Right lobe of liver (tissue), 4 donors: ENCODE measurements at regions not wholly inside any gene's neighbourhood (a gene's known extent, or its start where the extent isn't known, plus 50 kb on each side); places are given as distances from the start of the nearest gene placed in this dataset.

Experiments
- POLR2A ChIP-seq: fragments of 450-650 bp; IDR thresholded peaks from one replicate; pipeline ENCODE4 v1.6.1; 2017; ENCODE audit warnings: antibody characterized with exemption, mild to moderate bottlenecking
- TF ChIP-seq, protein P1 (sequence below), 4 donors: fragments of 200-600 bp in 3 of 4; fragments of 450-650 bp in 1 of 4; IDR thresholded peaks; one replicate each; pipeline versions ENCODE4 v1.5.1 to v1.8.0; 2016 to 2022; ENCODE audit warnings: antibody characterized with exemption in 4 of 4, mild to moderate bottlenecking in 2 of 4
- donor health status: DM: no; HTN: no; CAD: no.
- donor health status: DM: no; HTN: no; CAD: no.
- donor health status: DM: no; HTN: yes; CAD: no.

DNA sequence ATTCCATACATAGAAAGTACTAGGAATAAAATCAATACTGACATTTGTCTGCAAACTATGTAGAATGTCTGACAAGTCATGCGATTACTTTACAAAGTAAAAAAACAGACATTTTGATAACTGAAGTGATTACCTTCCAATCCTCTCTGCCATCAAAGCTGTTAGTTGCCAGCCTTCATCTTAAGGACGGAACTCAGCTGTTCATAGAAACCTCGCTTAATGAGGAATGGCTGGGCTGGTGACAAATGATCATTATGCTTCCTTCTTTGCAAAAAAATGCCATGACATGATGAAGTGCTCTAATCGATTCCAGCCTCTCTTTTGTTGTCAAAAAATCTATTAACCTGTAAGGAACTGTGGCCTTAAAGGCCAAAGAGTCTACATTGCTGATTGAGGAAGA lies 1214.9 kb upstream of the IGFBP7 start:
- TF ChIP-seq POLR2A = no peak
- TF ChIP-seq, protein P1, sequence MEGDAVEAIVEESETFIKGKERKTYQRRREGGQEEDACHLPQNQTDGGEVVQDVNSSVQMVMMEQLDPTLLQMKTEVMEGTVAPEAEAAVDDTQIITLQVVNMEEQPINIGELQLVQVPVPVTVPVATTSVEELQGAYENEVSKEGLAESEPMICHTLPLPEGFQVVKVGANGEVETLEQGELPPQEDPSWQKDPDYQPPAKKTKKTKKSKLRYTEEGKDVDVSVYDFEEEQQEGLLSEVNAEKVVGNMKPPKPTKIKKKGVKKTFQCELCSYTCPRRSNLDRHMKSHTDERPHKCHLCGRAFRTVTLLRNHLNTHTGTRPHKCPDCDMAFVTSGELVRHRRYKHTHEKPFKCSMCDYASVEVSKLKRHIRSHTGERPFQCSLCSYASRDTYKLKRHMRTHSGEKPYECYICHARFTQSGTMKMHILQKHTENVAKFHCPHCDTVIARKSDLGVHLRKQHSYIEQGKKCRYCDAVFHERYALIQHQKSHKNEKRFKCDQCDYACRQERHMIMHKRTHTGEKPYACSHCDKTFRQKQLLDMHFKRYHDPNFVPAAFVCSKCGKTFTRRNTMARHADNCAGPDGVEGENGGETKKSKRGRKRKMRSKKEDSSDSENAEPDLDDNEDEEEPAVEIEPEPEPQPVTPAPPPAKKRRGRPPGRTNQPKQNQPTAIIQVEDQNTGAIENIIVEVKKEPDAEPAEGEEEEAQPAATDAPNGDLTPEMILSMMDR (IDR thresholded peaks at IDR 0.05) = no peak
